LHCN-M2 (cell line): ENCODE measurements at regions not wholly inside any gene's neighbourhood (a gene's known extent, or its start where the extent isn't known, plus 50 kb on each side); places are given as distances from the start of the nearest gene placed in this dataset.

Source experiments
- DNase-seq: peaks from one replicate; pipeline ENCODE4 v3.0.0-alpha.2; 2012; ENCODE audit warnings: low read depth

GRCh38 chr13:85543144-85543543 lies 256.1 kb downstream of the SLITRK6 start:
- DNase-seq, result peak; percentile 2

GRCh38 chr13:85541476-85541875 lies 257.7 kb downstream of the SLITRK6 start:
- no peak for DNase-seq

- no peak for DNase-seq
Observed at GRCh38 chr13:85538957-85539356, 260.3 kb downstream of the SLITRK6 start.

DNA sequence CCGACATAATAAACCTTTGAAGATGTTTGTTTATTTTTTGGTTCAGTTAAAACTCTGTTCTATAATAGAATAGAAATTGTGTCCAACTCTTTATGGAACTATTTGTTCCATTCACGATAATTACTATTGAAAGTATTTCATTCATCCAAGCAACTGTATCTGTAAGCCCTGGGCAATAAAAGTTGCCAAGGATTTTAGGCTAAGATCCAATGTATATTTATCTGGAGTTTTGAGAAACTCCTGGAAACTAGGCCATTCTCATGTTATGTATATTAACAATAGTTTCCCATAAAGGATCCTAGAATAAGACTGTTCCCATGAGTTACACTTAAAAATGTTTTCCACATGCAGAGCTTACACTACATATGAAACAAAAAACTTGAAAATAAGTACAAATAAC lies 261.6 kb downstream of the SLITRK6 start:
- no peak for DNase-seq

- no peak for DNase-seq
Observed at GRCh38 chr13:85536706-85537105, 262.5 kb downstream of the SLITRK6 start.

DNA sequence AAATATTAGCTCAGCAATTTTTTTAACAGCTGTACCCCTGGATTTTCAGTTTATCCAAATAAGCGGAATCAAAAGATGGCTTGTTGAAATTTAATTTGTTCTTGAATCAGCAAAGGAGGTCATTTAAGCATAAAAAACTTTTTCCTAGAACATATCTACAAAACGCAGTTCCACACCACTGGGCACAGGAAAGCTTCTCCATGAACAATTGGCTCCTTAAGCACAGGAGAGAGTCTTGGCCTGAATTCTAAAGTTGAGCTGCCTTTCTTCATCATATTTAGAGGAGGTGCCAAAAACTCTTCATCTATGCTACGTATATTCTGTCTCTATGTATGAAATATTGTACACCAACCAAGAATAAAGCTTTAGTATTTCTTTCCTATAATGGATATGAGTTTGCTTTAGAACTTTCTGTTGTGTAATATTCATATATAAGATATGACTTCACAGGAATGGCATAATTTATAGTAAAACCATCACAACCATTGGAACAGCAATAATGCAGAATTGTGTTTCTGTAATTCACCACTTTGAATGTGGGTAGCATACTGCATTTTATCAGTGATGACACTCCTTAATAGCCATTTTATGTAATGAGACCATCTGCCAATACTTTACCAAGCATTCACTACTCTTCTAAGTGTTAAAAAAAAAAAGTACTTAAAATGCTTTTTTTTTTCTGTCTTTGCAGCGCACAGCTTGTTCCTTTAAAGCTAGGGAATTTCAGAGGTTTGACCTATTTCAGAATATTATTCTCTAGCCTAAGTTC lies 263.7 kb downstream of the SLITRK6 start:
- no peak for DNase-seq

DNA sequence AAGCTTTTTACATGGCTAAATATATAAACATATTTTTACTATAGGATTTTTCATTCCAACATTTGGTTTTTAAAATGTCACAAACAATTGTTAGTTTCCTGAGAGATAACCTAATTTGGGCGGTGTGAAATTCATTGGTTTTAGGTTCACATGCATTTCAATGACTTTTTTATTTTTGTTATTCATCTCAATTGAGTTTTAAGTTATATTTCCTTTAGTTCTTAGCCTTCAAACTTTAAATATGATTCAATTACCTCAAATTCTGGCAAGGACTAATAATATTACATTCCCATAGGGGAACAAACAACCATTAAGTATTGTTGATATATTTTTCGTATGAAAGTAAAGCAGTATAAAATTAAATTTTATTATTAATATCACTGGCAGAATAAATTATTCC lies 265.3 kb downstream of the SLITRK6 start:
- DNase-seq, result no peak

DNA sequence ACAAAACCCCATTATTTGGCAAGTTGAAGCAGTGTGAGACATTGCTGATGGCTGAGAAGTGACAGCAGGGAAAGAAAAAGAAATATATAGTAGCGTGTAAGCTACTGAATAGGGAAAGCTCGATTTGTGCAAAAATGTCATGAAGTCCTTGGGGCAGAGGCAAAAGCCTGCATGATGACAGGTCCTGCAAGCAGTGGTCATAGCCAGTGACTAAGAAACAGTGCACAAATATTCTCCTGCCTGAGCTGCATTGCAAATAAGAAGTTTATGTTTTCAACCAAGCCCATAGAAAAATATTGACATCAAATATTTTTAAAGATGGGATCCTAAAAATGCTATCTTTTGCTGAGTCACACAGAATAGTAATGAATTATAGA lies 270.0 kb downstream of the SLITRK6 start:
- DNase-seq, result no peak

DNA sequence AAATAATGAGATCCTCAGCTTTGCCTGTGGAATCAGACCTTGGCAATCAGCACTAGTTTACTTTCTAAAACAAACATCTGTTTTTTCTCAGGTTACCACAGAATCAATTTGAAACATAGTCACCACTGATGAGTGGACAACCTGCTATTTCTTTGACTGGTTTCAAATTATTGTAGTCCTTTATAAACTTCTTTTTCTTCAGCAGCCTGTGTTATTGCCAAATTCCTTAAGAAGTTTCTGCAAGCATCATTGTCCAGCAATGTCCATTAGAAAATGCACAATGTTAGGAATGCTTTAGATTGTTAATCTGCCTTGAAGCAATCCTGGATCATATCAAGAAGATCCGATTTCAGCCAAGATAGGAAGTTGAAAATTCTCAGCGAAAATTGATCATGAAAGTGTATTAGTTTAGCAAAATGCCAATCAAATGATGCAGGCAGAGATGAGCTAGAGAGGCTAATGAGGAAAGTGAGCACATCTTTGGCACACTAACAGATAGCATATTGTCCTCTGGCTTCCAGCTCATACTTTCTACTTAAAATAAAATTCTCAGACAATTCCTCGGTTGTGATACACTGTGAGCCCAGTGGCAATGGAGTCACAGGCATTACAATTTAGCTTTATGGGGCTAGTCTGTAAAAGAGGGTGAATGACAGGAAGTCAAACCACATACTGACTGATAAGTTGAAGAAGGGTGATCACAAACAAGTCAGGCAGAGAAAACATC lies 270.6 kb downstream of the SLITRK6 start:
- DNase-seq, result peak; percentile 2

DNA sequence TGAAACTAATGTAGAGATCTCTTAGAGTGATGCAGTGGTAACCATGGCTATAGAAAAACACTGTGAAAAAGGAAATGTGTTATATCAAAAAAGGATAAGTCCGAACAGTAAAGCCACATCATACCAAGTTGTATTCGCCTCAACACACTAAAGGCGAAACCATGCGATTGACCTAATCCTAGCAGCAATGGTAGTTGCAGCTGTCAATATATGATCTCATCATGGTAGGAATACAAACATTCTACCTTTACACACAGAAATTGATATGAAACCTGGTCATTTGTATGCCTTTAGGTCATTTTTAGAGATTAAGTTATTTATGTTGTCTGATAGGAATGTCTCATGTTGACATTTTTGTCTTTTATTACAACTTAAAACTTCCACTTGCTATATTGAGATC lies 271.9 kb downstream of the SLITRK6 start:
- no peak for DNase-seq

GRCh38 chr13:85525411-85525810 lies 273.8 kb downstream of the SLITRK6 start:
- no peak for DNase-seq

GRCh38 chr13:85521657-85522056 lies 277.6 kb downstream of the SLITRK6 start:
- DNase-seq, result no peak

DNA sequence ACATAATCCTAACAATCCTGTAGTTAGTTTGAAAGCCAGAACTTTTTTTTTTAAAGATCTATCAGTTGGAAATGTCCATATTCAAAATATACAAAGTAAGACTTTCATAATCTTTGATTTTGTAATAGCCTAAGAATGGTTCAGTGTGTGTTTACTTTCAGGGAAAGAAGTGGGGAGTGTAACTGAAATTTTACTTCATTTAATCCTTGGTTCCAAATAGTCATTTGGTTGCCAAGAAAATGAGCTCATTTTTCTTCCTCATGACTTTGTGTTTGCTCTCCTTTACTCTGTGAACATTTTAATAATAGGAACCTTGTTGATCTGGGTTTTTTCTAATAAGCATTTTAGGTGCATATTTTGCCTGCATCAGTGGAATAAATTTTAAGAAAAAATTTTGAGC lies 278.8 kb downstream of the SLITRK6 start:
- DNase-seq, result no peak

DNA sequence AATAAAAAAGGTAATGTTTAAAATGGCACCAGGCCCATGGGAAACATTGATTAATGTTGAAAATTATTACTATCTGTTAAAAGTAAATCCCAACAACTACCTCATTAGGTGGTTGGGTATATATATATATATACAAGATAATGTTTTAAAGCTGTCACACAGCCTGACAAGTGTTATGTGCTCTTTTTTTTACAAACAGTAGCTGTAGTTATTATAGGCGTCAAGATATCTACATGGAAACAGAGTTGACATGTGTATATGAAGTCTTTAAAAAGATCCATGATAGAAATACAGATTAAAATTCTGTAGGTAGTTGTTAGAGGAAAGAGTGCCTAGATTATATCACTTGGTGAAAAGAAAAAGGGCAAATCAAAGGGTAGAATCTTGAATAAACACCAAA lies 279.9 kb downstream of the SLITRK6 start:
- DNase-seq, result no peak

GRCh38 chr13:85512421-85512820 lies 286.8 kb downstream of the SLITRK6 start:
- no peak for DNase-seq

GRCh38 chr13:85509512-85509911 lies 289.7 kb downstream of the SLITRK6 start:
- no peak for DNase-seq

DNA sequence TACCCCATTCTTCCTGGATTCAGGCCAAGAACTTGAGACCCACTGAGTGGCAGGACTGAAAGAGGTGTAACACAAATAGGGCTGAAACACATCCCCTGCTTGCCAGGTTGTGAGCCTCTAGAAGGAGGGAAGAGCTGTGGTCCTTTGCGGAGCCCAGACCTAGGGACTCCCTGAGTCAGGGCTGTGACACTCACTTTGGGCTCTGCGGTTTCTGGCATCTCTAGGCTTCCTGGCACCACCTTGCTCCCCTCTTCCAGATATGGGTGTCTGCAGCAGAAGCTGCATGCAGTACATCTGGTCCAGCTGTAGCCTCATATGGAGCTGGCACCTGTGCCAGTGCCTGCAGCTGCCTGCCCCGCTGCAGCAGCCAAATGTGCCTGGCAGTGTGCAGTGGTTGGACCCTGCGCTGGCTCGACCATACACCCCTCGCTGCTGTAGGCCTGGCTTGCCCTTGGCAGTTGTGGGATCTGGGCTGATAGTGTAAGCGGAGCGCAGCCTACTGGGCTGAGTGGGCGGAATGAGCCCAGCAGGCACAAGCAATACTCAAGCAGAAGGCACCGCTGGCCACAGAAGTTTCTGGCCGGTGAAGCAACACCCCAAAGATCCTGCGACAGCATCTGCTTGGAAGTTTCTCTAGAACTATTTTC lies 290.4 kb downstream of the SLITRK6 start:
- no peak for DNase-seq

DNA sequence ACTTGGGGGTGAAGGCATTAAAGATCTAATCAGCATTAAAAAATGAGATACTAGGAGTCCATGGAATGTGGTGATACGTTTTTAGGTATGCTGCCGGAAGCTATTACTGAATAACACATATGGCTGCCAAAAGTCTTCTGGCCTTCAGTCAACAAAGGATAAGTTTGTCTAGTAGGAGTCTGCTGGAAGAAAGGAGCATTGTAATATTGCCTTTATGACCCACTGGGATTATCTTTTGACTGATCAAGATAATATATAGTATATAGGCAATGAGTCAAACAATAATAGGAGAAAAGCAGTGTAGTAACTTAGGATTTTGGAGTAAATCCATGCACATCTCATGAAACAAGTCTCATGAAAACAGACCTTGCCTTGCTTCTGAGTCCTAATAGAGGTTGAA lies 295.4 kb downstream of the SLITRK6 start:
- no peak for DNase-seq

DNA sequence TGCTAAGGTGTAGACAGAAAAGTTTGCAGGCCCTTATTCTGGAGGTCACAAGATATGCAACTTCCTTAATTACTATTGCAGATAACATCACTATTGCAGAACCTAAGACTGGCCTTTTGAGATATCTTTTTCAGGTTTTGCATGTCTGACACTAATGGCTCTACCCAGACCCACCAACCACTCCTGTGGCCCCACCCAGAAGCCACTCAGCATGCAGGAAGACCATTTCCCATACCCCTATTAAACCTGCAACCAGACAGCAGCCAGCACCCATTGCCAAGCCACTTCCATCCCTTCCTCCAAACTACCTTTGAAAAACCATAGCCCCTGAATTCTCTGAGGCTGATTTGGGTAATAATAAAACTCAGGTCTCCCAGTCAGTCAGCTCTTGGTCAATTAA lies 297.6 kb downstream of the SLITRK6 start:
- no peak for DNase-seq

DNA sequence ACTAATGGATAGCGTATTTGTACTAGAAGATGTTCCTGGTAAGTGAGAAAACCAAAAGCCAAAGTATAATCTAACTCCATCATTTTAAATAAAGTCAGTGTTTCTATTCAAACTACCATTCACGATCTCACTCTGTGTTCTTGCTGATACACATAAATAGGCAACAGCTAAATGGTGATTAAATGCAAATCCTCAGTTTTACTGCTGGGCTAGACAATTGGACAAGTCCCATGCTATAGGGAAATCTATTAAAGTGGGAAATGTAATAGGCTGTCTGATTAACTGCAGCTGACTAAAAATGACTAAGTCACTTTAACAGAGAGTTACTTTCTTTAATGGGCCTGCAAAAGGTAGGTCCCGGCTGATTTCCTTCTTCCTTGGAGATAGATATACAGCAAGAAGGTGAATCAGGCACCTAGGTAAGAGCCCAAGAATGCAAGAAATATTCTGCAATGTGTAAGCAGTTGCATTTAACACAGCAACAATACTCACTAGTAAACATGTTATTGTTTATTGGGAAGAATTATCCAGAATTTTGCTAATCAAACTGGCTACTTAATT lies 298.4 kb downstream of the SLITRK6 start:
- no peak for DNase-seq

DNA sequence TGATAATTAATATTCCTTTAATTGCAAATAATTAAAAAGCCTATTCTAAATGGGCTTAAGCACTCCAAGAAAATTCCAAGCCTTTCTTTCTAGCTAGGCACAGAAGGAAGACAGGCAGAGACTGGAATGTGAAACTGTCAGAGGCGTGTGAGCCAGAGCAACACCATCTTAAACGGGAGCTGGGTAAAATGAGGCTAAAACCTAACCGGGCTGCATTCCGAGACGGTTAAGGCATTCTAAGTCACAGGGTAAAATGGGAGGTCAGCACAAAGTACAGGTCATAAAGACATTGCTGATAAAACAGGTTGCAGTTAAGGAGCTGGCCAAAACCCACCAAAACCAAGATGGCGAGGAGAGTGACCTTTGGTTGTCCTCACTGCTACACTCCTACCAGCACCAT lies 300.4 kb downstream of the SLITRK6 start:
- no peak for DNase-seq

- peak; percentile 35 for DNase-seq
Observed at GRCh38 chr13:85497652-85498051, 301.6 kb downstream of the SLITRK6 start.

GRCh38 chr13:85492283-85492682 lies 306.9 kb downstream of the SLITRK6 start:
- no peak for DNase-seq
